ENCODE measurements at regions not wholly inside any gene's neighbourhood (a gene's known extent, or its start where the extent isn't known, plus 50 kb on each side); places are given as distances from the start of the nearest gene placed in this dataset.

DNA sequence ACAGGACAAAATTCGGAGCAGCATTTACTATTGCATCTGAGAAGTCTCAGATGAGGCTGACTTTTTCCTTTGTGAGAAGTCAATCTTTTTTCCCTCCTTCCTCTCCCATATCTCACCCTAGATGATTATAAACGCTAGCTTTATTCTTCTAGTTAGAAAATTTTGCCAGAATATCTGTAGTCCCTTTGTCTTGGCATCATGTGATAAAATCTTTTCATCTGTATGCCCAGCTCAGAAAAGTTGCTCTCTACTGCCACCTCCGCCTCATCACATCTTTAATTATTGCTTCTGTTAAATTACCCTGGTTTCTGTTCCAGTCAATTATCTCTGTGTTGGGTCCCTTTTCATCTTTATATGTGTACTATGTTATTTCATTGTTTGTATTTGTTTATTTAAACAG, 210.8 kb upstream of the SLC35G4 start:
- ATAC-seq (ENCODE audit: poor library complexity) = no peak
- Mint-ChIP-seq H3K4me3 (no peak overlapping the region), H3K27me3 (no peaks in the 10 kb centered on the region)

DNA sequence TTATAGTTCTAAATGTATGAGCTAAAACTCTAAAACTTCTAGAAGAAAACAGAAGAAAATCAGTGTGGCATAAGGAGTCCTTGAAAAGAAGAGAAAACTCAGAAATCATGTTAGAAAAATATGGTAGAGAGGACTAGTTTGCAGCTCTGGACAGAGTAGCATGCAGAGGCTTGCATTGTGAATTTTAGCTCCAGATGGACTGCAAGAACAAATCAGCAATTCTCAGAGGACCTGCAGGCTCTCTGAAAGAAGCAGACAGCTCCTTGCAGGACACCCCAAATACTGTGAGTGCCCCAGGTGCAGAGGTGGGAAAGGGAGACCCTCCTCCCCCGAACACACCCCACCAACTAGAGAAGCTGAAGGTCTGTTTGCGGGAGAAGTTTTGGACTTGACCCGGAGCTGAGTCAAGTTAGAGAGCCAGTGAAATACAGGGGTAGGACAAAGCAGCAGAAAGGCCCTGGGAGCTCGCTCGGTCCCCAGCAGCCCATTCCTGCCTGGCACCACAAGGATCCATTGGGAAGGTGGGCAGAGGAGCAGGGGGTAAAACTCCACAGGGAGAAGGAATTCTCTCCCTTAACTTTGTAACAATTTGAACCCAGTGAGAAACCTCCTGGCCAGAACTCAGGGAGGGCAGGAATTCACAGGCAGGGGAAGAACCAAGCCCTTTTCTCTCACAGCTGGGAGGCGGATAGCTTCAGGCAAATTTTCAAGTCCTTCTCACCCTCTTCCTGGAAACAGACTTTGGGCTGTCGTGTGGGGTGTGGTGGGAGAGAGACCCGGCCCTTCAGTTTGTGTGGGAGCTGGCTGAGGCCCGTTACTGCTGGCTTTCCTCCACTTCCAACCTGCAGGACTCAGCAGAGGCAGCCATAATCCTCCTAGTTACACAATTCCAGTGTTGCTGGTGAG, 216.2 kb upstream of the SLC35G4 start:
- no peaks in the 10 kb centered on the region for H3K9me3 ChIP-seq (ENCODE audit: control insufficient read depth in 1 of 2, insufficient read depth in 1 of 2, low read length in 2 of 2)
- Mint-ChIP-seq H3K9me3 (no peaks in the 10 kb centered on the region), H3K36me3 (ENCODE audit: low read depth) (no peaks in the 10 kb centered on the region), H3K4me3 (no peak overlapping the region), H3K27me3 (no peaks in the 10 kb centered on the region), H3K4me1 (ENCODE audit: low read depth) (no peaks in the 10 kb centered on the region), H3K27ac (no peak overlapping the region)
- CTCF ChIA-PET = no interaction called here
- no peak overlapping the region for H3K4me3 ChIP-seq (ENCODE audit: low read length)
- H3K27ac ChIP-seq (ENCODE audit: low read depth in 1 of 2, low read length in 2 of 2) = no peak overlapping the region
- H3K27me3 ChIP-seq (ENCODE audit: control insufficient read depth in 1 of 2, insufficient read depth in 2 of 2, low read length in 2 of 2) = no peaks in the 10 kb centered on the region
- no peaks in the 10 kb centered on the region for H3K36me3 ChIP-seq (ENCODE audit: insufficient read depth, low read length)
- ATAC-seq (ENCODE audit: poor library complexity) (no peak), DNase-seq (no peak)
- no peaks in the 10 kb centered on the region for H3K4me1 ChIP-seq (ENCODE audit: insufficient read depth, low read length)
- TF ChIP-seq, protein P1, sequence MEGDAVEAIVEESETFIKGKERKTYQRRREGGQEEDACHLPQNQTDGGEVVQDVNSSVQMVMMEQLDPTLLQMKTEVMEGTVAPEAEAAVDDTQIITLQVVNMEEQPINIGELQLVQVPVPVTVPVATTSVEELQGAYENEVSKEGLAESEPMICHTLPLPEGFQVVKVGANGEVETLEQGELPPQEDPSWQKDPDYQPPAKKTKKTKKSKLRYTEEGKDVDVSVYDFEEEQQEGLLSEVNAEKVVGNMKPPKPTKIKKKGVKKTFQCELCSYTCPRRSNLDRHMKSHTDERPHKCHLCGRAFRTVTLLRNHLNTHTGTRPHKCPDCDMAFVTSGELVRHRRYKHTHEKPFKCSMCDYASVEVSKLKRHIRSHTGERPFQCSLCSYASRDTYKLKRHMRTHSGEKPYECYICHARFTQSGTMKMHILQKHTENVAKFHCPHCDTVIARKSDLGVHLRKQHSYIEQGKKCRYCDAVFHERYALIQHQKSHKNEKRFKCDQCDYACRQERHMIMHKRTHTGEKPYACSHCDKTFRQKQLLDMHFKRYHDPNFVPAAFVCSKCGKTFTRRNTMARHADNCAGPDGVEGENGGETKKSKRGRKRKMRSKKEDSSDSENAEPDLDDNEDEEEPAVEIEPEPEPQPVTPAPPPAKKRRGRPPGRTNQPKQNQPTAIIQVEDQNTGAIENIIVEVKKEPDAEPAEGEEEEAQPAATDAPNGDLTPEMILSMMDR (IDR thresholded peaks at IDR 0.05) = no peak
- intact Hi-C loops (cut with DNase I, micrococcal nuclease) = no loop called here
- POLR2A ChIA-PET = no interaction called here

More for the DNA sequence above, 210.8 kb upstream of the SLC35G4 start:
- no peak overlapping the region for H3K4me3 ChIP-seq (ENCODE audit: low read length)
- no peak overlapping the region for H3K27ac Mint-ChIP-seq
- TF ChIP-seq, protein P1 (IDR thresholded peaks at IDR 0.05) = no peak
- POLR2A ChIA-PET = no interaction called here
- CTCF ChIA-PET = no interaction called here
- H3K4me1 ChIP-seq (ENCODE audit: insufficient read depth, low read length) = no peaks in the 10 kb centered on the region
- intact Hi-C loops (cut with DNase I, micrococcal nuclease) = no loop called here
- no peaks in the 10 kb centered on the region for H3K36me3 ChIP-seq (ENCODE audit: insufficient read depth, low read length)
- peaks cover 4% of the 10 kb centered on the region for H3K9me3 Mint-ChIP-seq
- no peak overlapping the region for H3K27ac ChIP-seq (ENCODE audit: low read depth in 1 of 2, low read length in 2 of 2)
- no peaks in the 10 kb centered on the region for H3K36me3 Mint-ChIP-seq (ENCODE audit: low read depth)
- DNase-seq = no peak
- no peaks in the 10 kb centered on the region for H3K4me1 Mint-ChIP-seq (ENCODE audit: low read depth)
- no peaks in the 10 kb centered on the region for H3K27me3 ChIP-seq (ENCODE audit: control insufficient read depth in 1 of 2, insufficient read depth in 2 of 2, low read length in 2 of 2)
- H3K9me3 ChIP-seq (ENCODE audit: control insufficient read depth in 1 of 2, insufficient read depth in 1 of 2, low read length in 2 of 2) = no peaks in the 10 kb centered on the region

DNA sequence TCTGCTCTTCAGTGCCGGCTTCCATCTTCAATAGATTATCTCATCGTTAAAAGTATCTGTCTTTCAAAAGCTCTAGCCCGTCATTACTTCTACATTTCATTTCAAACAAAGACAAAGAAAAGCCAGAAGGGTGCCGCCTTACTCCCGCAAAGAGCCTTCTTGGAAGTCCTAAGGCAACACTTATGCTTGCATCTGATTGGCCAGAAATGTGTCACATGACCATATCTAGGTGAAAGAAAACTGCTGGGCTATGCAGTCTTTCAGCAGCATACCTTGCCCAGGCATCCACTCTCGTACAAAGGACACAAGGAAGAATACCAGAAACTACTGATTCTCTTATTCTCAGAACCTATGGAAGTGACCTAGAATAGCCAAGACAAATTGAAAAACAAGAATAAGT, 217.1 kb upstream of the SLC35G4 start:
- TF ChIP-seq, protein P1 (IDR thresholded peaks at IDR 0.05) = no peak
- CTCF ChIA-PET = no interaction called here
- Histone ChIP-seq H3K36me3 (ENCODE audit: insufficient read depth, low read length) (no peaks in the 10 kb centered on the region), H3K4me3 (ENCODE audit: low read length) (no peak overlapping the region), H3K27ac (ENCODE audit: low read depth in 1 of 2, low read length in 2 of 2) (no peak overlapping the region), H3K27me3 (ENCODE audit: control insufficient read depth in 1 of 2, insufficient read depth in 2 of 2, low read length in 2 of 2) (no peaks in the 10 kb centered on the region), H3K4me1 (ENCODE audit: insufficient read depth, low read length) (no peaks in the 10 kb centered on the region), H3K9me3 (ENCODE audit: control insufficient read depth in 1 of 2, insufficient read depth in 1 of 2, low read length in 2 of 2) (no peaks in the 10 kb centered on the region)
- Mint-ChIP-seq H3K4me3 (no peak overlapping the region), H3K9me3 (no peaks in the 10 kb centered on the region), H3K36me3 (ENCODE audit: low read depth) (no peaks in the 10 kb centered on the region), H3K4me1 (ENCODE audit: low read depth) (no peaks in the 10 kb centered on the region), H3K27ac (no peak overlapping the region), H3K27me3 (no peaks in the 10 kb centered on the region)
- intact Hi-C loops (cut with DNase I, micrococcal nuclease) = no loop called here
- DNase-seq (no peak), ATAC-seq (ENCODE audit: poor library complexity) (no peak)
- POLR2A ChIA-PET = no interaction called here
